ENCODE measurements at regions not wholly inside any gene's neighbourhood (a gene's known extent, or its start where the extent isn't known, plus 50 kb on each side); places are given as distances from the start of the nearest gene placed in this dataset.

GRCh38 chr3:29077356-29077755, 203.5 kb upstream of the RBMS3 start:
- no peaks in the 10 kb centered on the region for H3K27me3 ChIP-seq (ENCODE audit: insufficient read depth, low read depth)
- no peaks in the 10 kb centered on the region for H4K20me1 ChIP-seq (ENCODE audit: insufficient read depth)
- H3K36me3 ChIP-seq (ENCODE audit: insufficient read depth), result no peaks in the 10 kb centered on the region
- H2AFZ ChIP-seq (ENCODE audit: low read depth), result no peak overlapping the region
- no peak overlapping the region for H3K27ac ChIP-seq
- H3K4me3 ChIP-seq (IDR thresholded peaks at IDR 0.05; ENCODE audit: insufficient read depth, low read depth, low read length), result no peak overlapping the region
- no peaks in the 10 kb centered on the region for H3K79me2 ChIP-seq (ENCODE audit: insufficient read depth, low read depth)
- no peaks in the 10 kb centered on the region for H3K4me1 ChIP-seq (ENCODE audit: low read depth, poor library complexity, severe bottlenecking)
- H3K4me2 ChIP-seq, result no peak overlapping the region
- no peak overlapping the region for H3K9ac ChIP-seq
- TF ChIP-seq, protein P1, sequence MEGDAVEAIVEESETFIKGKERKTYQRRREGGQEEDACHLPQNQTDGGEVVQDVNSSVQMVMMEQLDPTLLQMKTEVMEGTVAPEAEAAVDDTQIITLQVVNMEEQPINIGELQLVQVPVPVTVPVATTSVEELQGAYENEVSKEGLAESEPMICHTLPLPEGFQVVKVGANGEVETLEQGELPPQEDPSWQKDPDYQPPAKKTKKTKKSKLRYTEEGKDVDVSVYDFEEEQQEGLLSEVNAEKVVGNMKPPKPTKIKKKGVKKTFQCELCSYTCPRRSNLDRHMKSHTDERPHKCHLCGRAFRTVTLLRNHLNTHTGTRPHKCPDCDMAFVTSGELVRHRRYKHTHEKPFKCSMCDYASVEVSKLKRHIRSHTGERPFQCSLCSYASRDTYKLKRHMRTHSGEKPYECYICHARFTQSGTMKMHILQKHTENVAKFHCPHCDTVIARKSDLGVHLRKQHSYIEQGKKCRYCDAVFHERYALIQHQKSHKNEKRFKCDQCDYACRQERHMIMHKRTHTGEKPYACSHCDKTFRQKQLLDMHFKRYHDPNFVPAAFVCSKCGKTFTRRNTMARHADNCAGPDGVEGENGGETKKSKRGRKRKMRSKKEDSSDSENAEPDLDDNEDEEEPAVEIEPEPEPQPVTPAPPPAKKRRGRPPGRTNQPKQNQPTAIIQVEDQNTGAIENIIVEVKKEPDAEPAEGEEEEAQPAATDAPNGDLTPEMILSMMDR (conservative IDR thresholded peaks at IDR 0.05; ENCODE audit: low read depth, low read length), result no peak

- TF ChIP-seq, protein P1 (conservative IDR thresholded peaks at IDR 0.05; ENCODE audit: low read depth, low read length), result no peak
- H4K20me1 ChIP-seq (ENCODE audit: insufficient read depth), result no peaks in the 10 kb centered on the region
These were observed 201.5 kb upstream of the RBMS3 start for GRCh38 chr3:29079358-29079757.

DNA sequence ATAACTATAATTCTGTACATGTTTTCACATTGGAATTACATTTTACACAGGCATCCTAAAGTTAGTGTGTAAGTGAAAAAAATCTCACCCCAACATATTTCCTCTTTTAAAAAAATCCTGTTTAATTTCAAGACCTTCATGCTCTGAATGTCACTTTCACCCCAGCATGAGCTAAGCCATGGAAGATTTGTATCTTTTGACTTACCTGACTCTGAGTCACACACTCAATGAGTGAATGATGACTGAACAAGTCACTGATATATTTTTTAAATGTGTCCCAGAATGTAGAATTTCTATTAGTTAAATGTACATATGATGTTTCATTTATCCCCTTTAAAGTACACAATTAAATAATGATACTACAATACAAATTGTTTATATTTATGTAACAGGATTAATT, 199.9 kb upstream of the RBMS3 start:
- Histone ChIP-seq H3K4me2 (no peak overlapping the region), H3K36me3 (ENCODE audit: insufficient read depth) (no peaks in the 10 kb centered on the region), H3K4me1 (ENCODE audit: low read depth, poor library complexity, severe bottlenecking) (no peaks in the 10 kb centered on the region), H3K27me3 (ENCODE audit: insufficient read depth, low read depth) (no peaks in the 10 kb centered on the region), H3K9ac (no peak overlapping the region), H3K27ac (no peak overlapping the region), H3K4me3 (IDR thresholded peaks at IDR 0.05; ENCODE audit: insufficient read depth, low read depth, low read length) (no peak overlapping the region), H2AFZ (ENCODE audit: low read depth) (no peak overlapping the region), H4K20me1 (ENCODE audit: insufficient read depth) (no peaks in the 10 kb centered on the region), H3K79me2 (ENCODE audit: insufficient read depth, low read depth) (no peaks in the 10 kb centered on the region)
- TF ChIP-seq, protein P1 (conservative IDR thresholded peaks at IDR 0.05; ENCODE audit: low read depth, low read length), result no peak

More at GRCh38 chr3:29079358-29079757, 201.5 kb upstream of the RBMS3 start:
- no peak overlapping the region for H3K27ac ChIP-seq
- H3K27me3 ChIP-seq (ENCODE audit: insufficient read depth, low read depth), result no peaks in the 10 kb centered on the region
- no peak overlapping the region for H3K9ac ChIP-seq
- H3K4me2 ChIP-seq, result no peak overlapping the region
- H2AFZ ChIP-seq (ENCODE audit: low read depth), result no peak overlapping the region
- no peak overlapping the region for H3K4me3 ChIP-seq (IDR thresholded peaks at IDR 0.05; ENCODE audit: insufficient read depth, low read depth, low read length)
- no peaks in the 10 kb centered on the region for H3K79me2 ChIP-seq (ENCODE audit: insufficient read depth, low read depth)
- H3K4me1 ChIP-seq (ENCODE audit: low read depth, poor library complexity, severe bottlenecking), result no peaks in the 10 kb centered on the region
- H3K36me3 ChIP-seq (ENCODE audit: insufficient read depth), result no peaks in the 10 kb centered on the region

- Histone ChIP-seq H3K27ac (no peak overlapping the region), H3K4me1 (ENCODE audit: low read depth, poor library complexity, severe bottlenecking) (no peaks in the 10 kb centered on the region), H4K20me1 (ENCODE audit: insufficient read depth) (no peaks in the 10 kb centered on the region), H3K9ac (no peak overlapping the region), H3K79me2 (ENCODE audit: insufficient read depth, low read depth) (no peaks in the 10 kb centered on the region), H2AFZ (ENCODE audit: low read depth) (no peak overlapping the region), H3K36me3 (ENCODE audit: insufficient read depth) (no peaks in the 10 kb centered on the region), H3K4me3 (IDR thresholded peaks at IDR 0.05; ENCODE audit: insufficient read depth, low read depth, low read length) (no peak overlapping the region), H3K27me3 (ENCODE audit: insufficient read depth, low read depth) (no peaks in the 10 kb centered on the region), H3K4me2 (no peak overlapping the region)
- TF ChIP-seq, protein P1 (conservative IDR thresholded peaks at IDR 0.05; ENCODE audit: low read depth, low read length), result no peak
These were observed 197.8 kb upstream of the RBMS3 start for GRCh38 chr3:29083081-29083480.
